WTC11 (cell line): ENCODE measurements at regions not wholly inside any gene's neighbourhood (a gene's known extent, or its start where the extent isn't known, plus 50 kb on each side); places are given as distances from the start of the nearest gene placed in this dataset.

Source experiments
- ATF2 ChIP-seq: sonication (generic); formaldehyde crosslinking; IDR thresholded peaks from 2 replicates; pipeline ENCODE4 v1.8.1; 2022; ENCODE audit warnings: low read depth, missing genetic modification reagents, borderline replicate concordance
- ATF3 ChIP-seq: sonication (generic); formaldehyde crosslinking; conservative IDR thresholded peaks from 2 replicates; pipeline ENCODE4 v1.8.1; 2022; ENCODE audit warnings: mild to moderate bottlenecking, missing genetic modification reagents
- CREB1 ChIP-seq: sonication (generic); formaldehyde crosslinking; IDR thresholded peaks from 2 replicates; pipeline ENCODE4 v1.8.0; 2023; ENCODE audit warnings: mild to moderate bottlenecking, missing genetic modification reagents
- ZNF138 ChIP-seq: sonication (generic); formaldehyde crosslinking; conservative IDR thresholded peaks from 2 replicates; pipeline ENCODE4 v1.8.1; 2022; ENCODE audit warnings: mild to moderate bottlenecking, moderate library complexity, missing genetic modification reagents
- TF ChIP-seq, protein P1 (sequence below): fragments of 200-600 bp; IDR thresholded peaks from 2 replicates; pipeline ENCODE4 v1.8.0; 2022; ENCODE audit warnings: antibody characterized with exemption
- TF ChIP-seq, protein P2 (sequence below): fragments of 250-450 bp; sonication (Bioruptor Pico); IDR thresholded peaks from 2 replicates; pipeline ENCODE4 v1.9.0; 2021; ENCODE audit warnings: mild to moderate bottlenecking, borderline replicate concordance
- TF ChIP-seq, protein P3 (sequence below): fragments of 250-450 bp; sonication (Bioruptor Pico); IDR thresholded peaks from 2 replicates; pipeline ENCODE4 v1.8.0; 2021; ENCODE audit warnings: mild to moderate bottlenecking

DNA sequence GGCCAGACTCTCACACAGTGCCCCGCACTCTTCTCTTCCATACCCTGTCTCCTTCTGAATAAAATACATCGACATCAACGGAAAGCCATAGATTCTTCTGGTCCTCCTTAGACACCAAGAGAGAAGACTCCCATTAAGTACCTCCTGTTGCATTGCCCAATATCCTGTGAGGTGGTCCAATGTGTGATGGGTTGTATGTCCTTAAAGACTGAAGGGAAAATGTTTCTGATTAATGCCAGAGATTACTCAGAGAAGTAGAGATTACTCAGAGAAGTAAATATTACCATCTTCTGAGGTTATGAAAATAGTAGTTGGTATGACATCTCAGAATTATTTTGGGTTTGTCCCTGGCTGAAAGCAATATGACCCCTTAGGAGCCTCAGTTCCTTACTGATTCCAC, 60.8 kb upstream of the GALNT15 start:
- TF ChIP-seq ZNF138 (CRISPR knock-in tag) (no peak), ATF2 (no peak), CREB1 (CRISPR knock-in tag) (no peak), ATF3 (CRISPR knock-in tag) (no peak)
- TF ChIP-seq, protein P1, sequence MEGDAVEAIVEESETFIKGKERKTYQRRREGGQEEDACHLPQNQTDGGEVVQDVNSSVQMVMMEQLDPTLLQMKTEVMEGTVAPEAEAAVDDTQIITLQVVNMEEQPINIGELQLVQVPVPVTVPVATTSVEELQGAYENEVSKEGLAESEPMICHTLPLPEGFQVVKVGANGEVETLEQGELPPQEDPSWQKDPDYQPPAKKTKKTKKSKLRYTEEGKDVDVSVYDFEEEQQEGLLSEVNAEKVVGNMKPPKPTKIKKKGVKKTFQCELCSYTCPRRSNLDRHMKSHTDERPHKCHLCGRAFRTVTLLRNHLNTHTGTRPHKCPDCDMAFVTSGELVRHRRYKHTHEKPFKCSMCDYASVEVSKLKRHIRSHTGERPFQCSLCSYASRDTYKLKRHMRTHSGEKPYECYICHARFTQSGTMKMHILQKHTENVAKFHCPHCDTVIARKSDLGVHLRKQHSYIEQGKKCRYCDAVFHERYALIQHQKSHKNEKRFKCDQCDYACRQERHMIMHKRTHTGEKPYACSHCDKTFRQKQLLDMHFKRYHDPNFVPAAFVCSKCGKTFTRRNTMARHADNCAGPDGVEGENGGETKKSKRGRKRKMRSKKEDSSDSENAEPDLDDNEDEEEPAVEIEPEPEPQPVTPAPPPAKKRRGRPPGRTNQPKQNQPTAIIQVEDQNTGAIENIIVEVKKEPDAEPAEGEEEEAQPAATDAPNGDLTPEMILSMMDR: no peak
- TF ChIP-seq, protein P2, sequence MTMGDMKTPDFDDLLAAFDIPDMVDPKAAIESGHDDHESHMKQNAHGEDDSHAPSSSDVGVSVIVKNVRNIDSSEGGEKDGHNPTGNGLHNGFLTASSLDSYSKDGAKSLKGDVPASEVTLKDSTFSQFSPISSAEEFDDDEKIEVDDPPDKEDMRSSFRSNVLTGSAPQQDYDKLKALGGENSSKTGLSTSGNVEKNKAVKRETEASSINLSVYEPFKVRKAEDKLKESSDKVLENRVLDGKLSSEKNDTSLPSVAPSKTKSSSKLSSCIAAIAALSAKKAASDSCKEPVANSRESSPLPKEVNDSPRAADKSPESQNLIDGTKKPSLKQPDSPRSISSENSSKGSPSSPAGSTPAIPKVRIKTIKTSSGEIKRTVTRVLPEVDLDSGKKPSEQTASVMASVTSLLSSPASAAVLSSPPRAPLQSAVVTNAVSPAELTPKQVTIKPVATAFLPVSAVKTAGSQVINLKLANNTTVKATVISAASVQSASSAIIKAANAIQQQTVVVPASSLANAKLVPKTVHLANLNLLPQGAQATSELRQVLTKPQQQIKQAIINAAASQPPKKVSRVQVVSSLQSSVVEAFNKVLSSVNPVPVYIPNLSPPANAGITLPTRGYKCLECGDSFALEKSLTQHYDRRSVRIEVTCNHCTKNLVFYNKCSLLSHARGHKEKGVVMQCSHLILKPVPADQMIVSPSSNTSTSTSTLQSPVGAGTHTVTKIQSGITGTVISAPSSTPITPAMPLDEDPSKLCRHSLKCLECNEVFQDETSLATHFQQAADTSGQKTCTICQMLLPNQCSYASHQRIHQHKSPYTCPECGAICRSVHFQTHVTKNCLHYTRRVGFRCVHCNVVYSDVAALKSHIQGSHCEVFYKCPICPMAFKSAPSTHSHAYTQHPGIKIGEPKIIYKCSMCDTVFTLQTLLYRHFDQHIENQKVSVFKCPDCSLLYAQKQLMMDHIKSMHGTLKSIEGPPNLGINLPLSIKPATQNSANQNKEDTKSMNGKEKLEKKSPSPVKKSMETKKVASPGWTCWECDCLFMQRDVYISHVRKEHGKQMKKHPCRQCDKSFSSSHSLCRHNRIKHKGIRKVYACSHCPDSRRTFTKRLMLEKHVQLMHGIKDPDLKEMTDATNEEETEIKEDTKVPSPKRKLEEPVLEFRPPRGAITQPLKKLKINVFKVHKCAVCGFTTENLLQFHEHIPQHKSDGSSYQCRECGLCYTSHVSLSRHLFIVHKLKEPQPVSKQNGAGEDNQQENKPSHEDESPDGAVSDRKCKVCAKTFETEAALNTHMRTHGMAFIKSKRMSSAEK: no peak
- TF ChIP-seq, protein P3, sequence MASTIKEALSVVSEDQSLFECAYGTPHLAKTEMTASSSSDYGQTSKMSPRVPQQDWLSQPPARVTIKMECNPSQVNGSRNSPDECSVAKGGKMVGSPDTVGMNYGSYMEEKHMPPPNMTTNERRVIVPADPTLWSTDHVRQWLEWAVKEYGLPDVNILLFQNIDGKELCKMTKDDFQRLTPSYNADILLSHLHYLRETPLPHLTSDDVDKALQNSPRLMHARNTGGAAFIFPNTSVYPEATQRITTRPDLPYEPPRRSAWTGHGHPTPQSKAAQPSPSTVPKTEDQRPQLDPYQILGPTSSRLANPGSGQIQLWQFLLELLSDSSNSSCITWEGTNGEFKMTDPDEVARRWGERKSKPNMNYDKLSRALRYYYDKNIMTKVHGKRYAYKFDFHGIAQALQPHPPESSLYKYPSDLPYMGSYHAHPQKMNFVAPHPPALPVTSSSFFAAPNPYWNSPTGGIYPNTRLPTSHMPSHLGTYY (CRISPR knock-in tag): no peak
